Left hindlimb (tissue), 1 donor: ENCODE measurements at regions not wholly inside any gene's neighbourhood (a gene's known extent, or its start where the extent isn't known, plus 50 kb on each side); places are given as distances from the start of the nearest gene placed in this dataset.
"Not testable (repeated sequence)": the region's sequence is repeated elsewhere in the genome, so short reads cannot be mapped to it uniquely, and the experiment has no call there.

Experiments used
- DNase-seq: peaks from one replicate; pipeline ENCODE4 v3.0.0-alpha.2; 2018

DNA sequence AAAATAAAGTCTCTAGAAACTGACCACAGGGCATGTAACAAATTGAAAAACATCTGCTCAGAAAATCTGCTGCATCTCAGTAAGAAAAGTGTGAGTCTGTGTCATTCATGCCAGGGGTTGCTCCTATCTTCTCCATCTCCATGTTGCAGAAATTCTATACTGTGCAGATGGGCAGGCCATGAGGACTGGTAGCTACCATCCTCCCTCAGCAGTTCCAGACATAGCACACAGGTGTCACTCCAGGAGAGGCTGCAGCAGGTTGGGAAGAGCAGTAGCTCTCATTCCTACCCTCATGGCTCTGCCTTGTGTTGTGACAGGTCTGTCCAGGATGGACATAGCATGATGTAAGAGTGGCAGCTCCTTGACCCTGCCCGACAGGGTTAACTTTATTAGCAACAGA lies 173.4 kb downstream of the NDUFS4 start:
- DNase-seq: no peak

DNA sequence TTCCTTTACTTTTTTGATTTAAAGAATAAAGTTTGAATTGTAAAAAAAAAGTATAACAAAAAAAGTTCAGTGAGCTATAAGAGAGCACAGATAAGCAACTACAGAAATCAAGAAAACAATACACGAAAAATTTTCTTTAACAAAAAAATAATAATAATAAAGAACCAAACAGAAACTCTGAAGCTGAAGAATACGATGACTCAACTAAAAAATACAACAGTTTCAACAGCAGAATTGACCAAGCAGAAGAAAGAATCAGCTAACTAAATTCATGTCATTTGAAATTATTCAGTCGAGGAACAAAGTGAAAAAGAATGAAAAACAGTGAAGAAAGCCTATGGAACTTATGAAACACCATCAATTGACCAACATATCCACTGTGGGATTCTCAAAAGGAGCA lies 177.7 kb downstream of the NDUFS4 start:
- no peak for DNase-seq

DNA sequence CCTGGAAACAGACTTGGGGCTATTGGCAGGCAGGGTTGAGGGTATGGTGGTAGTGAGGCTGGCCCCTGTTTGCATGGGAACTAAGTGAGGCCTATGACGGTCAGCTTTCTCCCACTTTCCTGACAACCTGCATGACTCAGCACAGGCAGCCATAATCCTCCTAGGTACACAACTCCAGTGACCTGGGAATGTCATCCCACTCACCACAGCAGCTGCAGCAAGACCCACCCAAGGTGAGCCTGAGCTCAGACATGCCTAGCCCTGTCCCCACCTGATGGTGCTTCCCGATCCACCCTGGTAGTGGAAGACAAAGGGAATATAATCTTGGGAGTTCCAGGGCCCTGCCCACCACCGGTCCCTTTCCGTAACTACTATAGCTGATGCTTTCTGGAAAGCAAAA lies 178.7 kb downstream of the NDUFS4 start:
- no peak for DNase-seq

DNA sequence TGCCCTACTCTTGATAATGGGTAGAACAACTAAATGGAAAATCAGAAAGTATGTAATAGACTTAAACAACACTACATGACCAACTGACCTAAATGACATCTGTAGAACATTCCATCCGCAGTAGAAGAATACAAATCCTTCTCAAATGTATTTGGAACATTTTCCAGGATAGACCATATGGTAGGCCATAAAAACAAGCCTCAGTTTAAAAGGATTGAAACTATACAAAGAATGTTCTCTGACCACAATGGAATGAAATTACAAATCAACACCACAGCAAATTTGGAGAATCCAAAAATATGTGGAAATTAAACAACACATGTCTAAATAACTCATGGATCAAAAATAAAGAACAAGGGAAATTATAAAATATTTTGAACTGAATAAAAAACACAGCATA lies 189.2 kb downstream of the NDUFS4 start:
- DNase-seq: no peak

DNA sequence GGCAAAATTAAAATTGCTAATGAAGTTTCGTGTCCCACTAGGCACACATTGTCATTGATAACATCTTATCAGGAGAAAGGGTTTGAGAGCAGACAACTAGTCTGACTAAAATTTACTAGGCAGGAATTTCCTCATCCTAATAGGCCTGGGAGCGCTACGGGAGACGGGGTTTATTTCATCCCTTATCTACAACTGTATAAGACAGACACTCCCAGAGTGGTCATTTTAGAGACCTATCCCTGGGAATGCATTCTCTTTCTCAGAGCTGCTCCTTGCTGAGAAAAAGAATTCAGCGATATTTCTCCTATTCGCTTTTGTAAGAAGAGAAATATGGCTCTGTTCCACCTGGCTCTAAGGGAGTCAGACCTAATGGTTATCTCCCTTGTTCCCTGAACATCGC lies 191.8 kb downstream of the NDUFS4 start:
- not testable (repeated sequence) for DNase-seq

DNA sequence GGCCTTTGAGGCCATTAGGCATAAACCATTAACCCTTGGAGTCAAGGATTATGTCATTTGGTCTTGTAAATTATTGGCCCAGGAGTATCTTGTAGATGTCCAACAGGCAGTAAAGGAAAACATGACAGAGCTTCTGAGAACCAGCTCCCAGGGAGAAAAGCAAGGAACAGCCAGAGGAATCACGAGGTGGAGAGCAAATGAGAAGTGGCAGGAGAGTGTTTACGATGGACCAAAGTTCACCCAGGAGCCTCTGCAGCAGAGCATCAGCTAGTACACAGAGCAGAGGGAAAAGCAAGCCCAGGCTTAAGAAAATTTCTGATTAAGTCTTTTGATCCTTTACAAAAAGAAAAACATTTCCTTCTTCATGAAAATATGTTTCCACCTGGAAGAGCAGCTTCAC lies 206.2 kb downstream of the NDUFS4 start:
- DNase-seq: no peak

DNA sequence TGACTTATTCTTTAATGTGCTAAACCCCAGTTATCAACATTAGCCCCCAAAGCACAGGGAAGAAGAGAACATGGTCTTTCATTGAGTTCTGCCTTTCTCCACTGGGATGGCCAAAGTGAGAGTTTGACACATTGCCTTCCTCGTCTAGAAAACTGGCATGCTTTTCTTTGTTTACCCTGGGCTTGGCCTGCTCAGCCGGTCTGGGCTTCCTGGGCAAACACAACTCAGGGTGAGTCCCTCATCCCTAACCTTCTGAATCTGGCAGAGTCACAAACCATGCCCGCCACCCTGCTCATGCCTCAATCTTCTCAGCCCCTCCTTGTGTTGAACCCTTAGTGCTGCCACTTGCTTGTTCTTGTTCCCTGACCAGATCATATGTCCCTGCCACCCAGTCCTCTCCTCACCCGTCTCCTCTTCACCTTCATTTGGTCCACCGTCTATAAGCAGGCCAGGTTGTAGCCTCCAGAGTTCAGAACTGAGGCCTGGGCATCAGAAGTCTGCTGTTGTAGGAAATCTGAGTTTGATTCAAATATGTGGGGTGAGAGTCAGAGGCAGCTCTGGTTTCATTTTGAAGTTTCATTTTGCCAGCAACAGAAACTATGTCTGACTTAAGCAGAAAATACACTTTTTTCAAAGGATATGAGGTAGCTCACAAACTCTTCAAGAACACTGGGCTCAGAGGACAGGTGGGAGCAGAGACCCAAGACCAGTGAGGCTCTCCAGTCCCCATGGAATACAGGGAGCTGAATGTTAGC lies 217.6 kb downstream of the NDUFS4 start:
- DNase-seq: no peak

DNA sequence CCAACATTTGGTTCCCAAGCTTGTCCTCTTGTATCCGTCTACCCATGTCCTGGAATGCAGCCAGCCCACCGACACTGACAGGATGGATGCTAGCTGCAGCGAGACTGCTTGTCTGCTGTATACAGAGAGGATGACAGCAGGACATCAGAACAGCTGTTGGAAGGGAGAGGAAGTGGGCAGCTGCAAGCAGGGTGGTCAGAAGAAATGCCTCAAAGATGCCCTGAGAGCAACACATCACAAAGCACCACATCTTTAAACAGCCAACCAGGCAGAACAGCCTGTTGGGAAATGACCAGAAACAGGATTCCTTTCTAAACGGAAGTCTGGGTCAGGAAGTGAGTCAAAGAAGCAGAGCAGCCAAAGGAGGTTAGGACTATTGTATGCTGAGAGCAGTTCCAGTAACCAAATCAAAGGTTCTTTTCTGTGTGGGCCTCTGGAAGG lies 219.1 kb downstream of the NDUFS4 start:
- no peak for DNase-seq

DNA sequence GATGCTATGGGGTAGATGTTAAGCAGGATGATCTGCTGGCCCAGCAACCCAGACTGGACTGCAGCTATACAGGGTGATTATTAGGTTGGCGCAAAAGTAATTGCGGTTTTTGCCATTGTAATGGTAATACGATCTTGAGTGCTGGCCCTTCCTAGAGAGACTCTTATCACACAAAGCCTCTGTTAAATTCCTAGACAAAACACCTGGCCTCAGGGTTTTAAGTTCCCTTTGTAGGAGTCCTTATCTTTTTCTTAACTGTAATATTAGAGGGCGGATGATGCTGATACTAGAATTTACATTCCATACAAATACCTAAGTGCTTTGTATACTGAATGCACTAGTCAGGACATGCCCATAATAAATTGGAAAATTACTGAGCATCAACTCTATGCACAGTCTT lies 222.2 kb downstream of the NDUFS4 start:
- no peak for DNase-seq

DNA sequence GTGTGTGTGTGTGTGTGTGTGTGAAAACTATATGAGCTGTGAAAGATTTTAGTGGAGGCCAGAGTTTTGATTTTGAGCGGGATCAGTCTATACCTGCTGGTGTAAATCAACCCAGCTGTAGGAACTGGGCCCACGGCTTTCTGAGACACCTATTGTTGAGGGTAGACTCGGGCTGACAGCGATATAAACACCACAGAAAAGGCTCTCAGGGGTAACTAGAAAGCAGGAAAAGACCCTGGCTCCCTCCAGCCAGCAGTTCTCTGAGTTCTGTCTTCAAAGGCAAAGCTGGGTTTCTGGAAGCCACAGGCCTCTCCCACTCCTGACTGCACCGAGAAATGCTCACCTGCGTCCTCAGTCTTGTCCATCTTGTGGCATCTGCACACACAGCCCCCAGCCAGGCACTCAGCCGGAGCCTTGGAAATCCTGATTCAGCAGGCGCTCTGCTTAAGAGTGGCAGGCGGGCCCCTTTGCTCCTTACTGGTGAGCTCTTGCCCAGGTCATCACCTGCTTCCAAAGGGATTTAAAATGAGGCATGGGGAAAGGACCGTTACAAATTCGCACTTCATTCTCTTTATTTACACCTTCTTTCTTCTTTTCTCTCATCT lies 223.3 kb downstream of the NDUFS4 start:
- DNase-seq: no peak

DNA sequence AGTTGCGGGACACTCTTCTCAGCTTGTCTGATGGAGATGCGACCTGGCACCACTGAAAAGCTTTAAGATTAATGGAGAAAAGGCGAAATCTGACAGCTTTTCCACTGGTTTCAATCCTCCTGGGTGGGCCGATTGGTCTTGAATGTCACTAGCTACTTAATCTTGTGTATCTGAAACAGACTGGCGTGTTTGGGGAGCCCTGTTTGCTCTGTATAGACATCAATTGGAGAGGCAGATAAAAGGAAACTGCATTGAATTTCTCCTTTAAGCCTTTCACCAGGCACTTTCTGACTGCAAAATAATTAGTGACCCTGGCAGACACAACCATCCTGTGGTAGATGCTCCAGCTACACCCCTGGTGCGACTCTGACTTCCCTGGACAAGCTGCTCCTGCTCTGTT lies 224.2 kb downstream of the NDUFS4 start:
- DNase-seq: no peak

DNA sequence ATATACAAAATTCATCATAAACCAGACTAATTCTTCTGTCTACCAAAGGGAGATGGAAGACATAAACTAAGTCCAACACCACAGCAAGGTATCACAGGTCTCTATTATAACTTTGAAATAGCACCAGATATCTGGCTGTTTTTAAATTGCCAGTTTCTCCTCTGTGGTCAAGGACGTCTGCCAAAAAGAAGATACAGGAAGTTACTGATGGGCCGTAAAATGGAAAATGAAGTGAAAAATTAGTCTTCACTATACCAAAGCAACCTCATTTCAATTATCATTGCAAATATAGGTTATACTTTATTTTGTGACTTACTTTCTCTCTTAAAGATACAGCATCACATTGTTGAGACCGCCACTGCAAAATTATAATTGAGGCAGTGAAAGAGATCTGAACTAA lies 225.5 kb downstream of the NDUFS4 start:
- no peak for DNase-seq

DNA sequence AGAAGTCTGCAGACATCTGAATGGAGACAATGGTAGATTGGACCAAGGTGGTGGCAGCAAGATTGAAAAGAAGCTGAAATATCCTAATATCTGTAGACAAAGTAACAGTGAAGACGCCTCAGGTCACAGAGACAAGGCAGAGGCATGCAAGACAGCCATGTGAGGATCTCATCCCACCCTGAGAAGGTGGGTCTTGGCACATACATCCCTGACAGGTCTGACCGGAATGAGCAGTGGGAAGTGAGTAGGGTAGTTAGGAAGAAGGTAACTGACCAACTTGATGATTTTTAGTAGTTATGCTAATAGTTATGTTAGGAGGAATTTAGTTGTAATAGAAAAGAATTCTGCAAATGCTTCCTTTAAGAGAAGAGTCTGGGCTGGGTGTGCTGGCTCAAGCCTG lies 229.6 kb downstream of the NDUFS4 start:
- no peak for DNase-seq

DNA sequence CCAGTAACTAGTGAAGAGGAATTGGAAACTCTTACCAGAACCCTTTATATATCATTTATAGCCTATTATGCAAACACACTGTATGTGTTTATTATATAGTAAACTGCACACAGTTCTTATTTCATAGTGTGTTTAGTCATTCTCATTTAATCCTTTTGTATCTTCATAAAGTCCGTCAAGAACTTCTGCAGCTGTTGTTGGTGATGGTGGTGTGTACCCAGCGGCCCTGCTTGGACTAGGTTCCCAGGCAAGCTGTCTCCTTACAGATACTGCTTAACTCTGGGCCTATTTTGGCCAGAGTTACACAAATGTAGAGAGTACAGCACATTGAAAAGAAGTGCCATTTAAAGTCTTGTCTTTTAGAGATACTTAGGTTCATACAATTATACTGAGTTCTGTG lies 231.9 kb downstream of the NDUFS4 start:
- DNase-seq: no peak

DNA sequence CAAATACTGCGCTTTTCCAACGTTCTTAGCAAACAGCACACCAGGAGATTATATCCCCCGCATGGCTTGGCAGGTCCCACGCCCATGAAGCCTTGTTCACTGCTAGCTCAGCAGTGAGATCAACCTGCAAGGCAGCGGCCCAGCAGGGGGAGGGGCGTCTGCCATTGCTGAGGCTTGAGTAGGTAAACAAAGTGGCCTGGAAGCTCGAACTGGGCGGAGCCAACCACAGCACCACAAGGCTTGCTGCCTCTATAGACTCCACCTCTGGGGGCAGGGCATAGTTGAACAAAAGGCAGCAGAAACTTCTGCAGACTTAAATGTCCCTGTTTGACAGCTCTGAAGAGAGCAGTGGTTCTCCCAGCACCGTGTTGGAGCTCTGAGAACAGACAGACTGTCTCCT lies 239.2 kb downstream of the NDUFS4 start:
- DNase-seq: not testable (repeated sequence)

DNA sequence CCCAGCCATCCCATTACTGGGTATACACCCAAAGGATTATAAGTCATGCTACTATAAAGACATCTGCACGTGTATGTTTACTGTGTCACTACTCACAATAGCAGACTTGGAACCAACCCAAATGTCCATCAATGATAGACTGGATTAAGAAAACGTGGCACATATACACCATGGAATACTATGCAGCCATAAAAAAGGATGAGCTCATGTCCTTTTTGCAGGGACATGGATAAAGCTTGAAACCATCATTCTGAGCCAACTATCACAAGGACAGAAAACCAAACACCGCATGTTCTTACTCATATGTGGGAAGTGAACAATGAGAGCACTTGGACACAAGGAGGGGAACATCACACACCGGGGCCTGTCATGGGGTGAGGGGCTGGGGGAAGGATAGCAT lies 248.0 kb downstream of the NDUFS4 start:
- not testable (repeated sequence) for DNase-seq

DNA sequence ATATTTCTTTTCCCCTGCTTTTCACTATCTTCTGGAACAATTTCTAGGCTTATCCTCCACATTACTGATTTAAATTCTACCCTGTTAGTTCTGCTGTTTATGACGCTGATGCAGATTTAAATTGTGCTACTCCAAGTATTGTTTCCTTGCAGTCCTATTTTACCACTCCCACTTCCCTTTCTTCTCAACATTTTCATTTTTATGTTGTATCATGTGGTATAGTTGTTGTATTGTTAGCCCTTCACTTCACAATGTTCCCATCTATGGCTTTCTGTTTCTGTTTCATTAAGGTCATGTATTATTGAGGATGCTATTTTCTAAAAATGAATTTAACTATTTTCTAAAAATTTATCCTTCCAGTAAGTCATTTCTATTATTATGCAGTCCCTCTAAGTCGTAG lies 254.4 kb downstream of the NDUFS4 start:
- DNase-seq: no peak

DNA sequence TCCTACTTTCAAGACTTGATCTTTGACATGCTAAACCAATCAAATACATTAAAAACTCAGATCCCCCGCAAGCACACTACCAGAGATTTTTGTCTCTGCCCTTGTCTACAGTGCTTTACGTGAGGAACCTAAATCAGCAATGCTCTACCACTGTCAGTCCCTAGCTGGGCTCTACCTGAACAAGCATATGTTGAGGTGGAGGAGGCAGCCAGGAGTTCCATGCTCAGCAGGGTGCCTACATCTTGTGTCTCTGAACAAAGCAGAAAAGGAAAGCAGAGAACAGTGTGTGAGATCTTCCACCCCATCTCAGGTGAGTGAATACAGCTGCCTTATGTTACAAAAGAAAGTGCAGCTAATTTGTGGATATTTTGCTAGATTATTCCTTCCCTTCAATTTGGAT lies 255.0 kb downstream of the NDUFS4 start:
- DNase-seq: no peak

DNA sequence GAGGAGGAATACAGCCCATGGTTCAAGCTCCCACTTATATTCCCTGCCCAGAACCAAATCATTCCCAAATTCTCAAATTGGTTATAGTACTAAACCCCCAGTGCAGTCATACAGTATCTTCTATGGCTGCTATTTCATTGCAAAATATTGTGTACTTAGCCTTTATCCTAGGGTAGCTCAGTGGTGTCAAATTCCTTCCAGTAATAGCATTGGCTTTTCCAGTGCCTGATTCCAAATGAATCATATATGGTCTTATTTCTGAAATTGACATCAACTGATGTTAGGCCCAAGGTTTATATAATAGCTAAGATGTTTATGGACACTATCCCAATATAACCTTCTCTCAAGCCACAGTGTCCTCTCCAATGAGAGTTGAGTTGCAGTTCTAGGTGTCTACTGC lies 256.7 kb downstream of the NDUFS4 start:
- no peak for DNase-seq

DNA sequence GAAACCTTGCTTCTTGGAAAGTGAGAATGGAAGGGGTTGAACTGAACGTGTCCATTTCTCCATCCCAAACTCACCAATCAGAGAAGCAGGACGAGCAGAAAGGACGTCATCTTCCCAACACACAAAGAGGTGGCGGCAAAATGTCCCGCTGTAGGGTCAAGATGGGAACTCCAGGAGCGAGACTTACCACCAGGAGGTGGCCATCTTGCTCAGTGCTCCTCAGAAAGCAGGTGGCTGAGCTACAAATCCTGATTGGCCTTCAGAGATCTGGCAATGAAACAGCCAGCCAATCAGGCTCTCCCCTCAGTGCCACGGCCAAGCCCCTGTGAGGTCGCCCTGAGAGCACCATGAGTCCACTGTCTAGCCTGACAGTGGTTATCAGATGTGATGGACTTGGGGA lies 259.0 kb downstream of the NDUFS4 start:
- DNase-seq: no peak

DNA sequence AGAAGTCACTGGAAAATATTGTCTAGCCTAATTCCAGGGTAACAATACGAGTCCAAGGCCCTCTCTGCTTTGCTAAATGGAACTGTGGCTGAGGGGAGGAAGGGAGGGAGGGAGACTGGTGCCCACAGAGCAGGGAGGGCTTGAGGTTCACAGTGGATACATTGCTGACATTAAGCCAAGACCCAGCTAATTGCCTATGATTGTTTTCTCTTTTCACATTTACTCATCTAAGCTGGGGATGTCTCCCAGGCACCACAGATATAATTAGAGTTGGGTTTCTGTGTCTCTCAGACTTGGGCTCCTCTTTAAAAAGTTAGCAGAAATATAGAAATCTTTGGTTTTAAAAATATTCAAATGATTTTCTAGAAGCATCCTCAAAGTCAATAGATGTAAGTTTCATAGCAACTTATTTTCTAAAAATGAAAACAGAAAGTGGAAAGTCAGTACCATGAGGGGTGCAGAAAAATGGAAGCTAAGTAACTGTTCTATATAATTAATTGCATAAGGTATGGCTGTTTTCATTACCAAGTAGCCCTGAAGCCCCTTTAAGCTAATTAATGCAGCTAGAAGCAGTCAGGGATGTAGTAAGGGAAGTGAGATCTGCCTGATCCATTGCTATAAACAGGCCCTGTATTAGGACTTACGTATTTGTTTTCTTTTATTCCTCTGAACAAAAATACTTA lies 259.8 kb downstream of the NDUFS4 start:
- no peak for DNase-seq

DNA sequence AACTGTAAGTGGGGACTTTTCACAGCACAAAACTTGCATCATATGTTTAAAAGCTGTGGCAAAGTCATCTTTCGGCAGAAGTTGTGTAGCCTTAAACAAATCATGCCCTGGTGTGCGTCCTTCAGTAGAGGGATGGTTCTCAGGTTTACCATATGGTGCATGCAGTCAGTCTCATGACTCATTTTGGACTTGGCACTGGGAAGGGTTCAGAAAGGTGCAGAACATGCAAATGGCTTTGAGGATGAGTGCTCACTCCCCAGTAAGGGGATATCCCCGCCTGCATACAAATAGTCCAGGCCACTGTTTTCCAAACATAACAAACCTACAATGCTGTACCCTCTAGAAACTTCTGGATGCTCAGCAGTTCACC lies 260.3 kb downstream of the NDUFS4 start:
- DNase-seq: no peak

DNA sequence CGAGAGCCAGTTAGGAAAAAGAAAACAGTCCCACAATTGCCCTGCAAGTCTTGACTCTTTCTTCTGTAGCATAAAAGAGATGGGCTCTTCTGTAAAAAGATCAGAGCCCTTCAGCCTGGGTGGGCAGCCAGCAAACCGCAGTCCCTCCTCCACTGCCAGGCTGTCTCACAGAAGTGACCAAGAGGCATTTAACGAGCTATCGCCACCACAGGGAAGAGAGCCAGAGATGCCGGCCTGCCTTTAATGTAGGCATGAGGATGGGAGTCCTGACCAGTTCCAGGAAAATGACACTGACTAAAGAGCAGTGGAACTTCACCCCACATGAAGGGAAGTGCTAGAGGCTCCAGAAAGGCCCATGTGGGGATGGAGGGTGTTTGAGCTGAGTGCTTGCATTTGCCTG lies 264.6 kb downstream of the NDUFS4 start:
- DNase-seq: no peak

DNA sequence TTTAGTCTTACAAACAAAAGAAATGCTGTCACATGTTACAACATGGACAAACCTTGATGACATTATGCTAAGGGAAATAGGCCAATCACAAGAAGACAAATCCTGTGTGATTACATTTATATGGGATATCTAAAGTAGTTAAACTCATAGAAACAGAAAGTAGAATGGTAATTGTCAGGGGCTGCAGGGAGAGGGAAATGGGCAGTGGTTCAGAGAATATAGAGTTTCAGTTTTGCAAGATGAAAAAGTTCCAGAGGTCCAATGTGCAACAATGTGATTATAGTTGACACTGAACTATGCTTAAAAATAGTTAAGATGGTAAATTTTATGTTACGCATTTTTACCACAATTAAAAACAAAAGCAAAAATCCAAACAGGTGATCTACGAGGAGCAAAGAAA lies 265.5 kb downstream of the NDUFS4 start:
- DNase-seq: no peak
